Breast epithelium (tissue), 3 donors: ENCODE measurements at regions not wholly inside any gene's neighbourhood (a gene's known extent, or its start where the extent isn't known, plus 50 kb on each side); places are given as distances from the start of the nearest gene placed in this dataset.

Experiments used
- CTCF ChIP-seq, 3 donors: fragments of 450-650 bp; IDR thresholded peaks; one replicate each; pipeline ENCODE4 v1.5.1; 2016 to 2017; ENCODE audit warnings: antibody characterized with exemption in 3 of 3, mild to moderate bottlenecking in 3 of 3, moderate library complexity in 3 of 3
- POLR2A ChIP-seq: fragments of 450-650 bp; IDR thresholded peaks from one replicate; pipeline ENCODE4 v1.6.1; 2016; ENCODE audit warnings: antibody characterized with exemption, mild to moderate bottlenecking, moderate library complexity
- POLR2AphosphoS5 ChIP-seq, 3 donors: sonication (generic); formaldehyde crosslinking; IDR thresholded peaks; one replicate each; pipeline ENCODE4 v1.6.1; 2017; ENCODE audit warnings: antibody characterized with exemption in 3 of 3

- no peak for TF ChIP-seq POLR2A
- TF ChIP-seq CTCF (IDR thresholded peaks at IDR 0.05): no peak
- no peak for TF ChIP-seq POLR2AphosphoS5 (IDR thresholded peaks at IDR 0.05)
Measured at GRCh38 chr4:151559595-151559994, 150.6 kb downstream of the FHIP1A start.
